ENCODE measurements at regions not wholly inside any gene's neighbourhood (a gene's known extent, or its start where the extent isn't known, plus 50 kb on each side); places are given as distances from the start of the nearest gene placed in this dataset.
A peak's percentile ranks its signal among the peaks of the same experiment; 100 is the strongest.
"Not testable (repeated sequence)": the region's sequence is repeated elsewhere in the genome, so short reads cannot be mapped to it uniquely, and the experiment has no call there.

- in situ Hi-C loops (cut with MboI; ENCODE audit: low sequenced_read_pairs in 4 of 4) (loop anchor here in 2 of 4 donors (25.0 kb wide), 1 partner anchor 224 kb away; no protein-coding TSS in a partner anchor), intact Hi-C loops (cut with DNase I; ENCODE audit: low total_unique reads) (no loop called here)
- no peaks in the 10 kb centered on the region for H3K27me3 ChIP-seq
- no peak for DNase-seq
- no peak overlapping the region for H3K4me3 ChIP-seq
- TF ChIP-seq, protein P1, sequence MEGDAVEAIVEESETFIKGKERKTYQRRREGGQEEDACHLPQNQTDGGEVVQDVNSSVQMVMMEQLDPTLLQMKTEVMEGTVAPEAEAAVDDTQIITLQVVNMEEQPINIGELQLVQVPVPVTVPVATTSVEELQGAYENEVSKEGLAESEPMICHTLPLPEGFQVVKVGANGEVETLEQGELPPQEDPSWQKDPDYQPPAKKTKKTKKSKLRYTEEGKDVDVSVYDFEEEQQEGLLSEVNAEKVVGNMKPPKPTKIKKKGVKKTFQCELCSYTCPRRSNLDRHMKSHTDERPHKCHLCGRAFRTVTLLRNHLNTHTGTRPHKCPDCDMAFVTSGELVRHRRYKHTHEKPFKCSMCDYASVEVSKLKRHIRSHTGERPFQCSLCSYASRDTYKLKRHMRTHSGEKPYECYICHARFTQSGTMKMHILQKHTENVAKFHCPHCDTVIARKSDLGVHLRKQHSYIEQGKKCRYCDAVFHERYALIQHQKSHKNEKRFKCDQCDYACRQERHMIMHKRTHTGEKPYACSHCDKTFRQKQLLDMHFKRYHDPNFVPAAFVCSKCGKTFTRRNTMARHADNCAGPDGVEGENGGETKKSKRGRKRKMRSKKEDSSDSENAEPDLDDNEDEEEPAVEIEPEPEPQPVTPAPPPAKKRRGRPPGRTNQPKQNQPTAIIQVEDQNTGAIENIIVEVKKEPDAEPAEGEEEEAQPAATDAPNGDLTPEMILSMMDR (IDR thresholded peaks at IDR 0.05 in 4 of 5, conservative IDR thresholded peaks at IDR 0.05 in 1 of 5) = no peak
- no peak for TF ChIP-seq POLR2A (IDR thresholded peaks at IDR 0.05)
- ATAC-seq = no peak
- no peaks in the 10 kb centered on the region for H3K36me3 ChIP-seq
- no peaks in the 10 kb centered on the region for H3K4me1 ChIP-seq
- no peaks in the 10 kb centered on the region for H3K9me3 ChIP-seq
- no peak overlapping the region for H3K27ac ChIP-seq
These were observed 55.6 kb downstream of the OR4C45 start for GRCh38 chr11:50088231-50088630.

- Histone ChIP-seq H3K4me3 (no peak overlapping the region), H3K27me3 (no peaks in the 10 kb centered on the region), H3K9me3 (no peaks in the 10 kb centered on the region), H3K36me3 (no peaks in the 10 kb centered on the region), H3K4me1 (no peaks in the 10 kb centered on the region), H3K27ac (no peak overlapping the region)
- in situ Hi-C loops (cut with MboI; ENCODE audit: low sequenced_read_pairs in 4 of 4) = loop anchor here in 2 of 4 donors (25.0 kb wide), 1 partner anchor 214 kb away; no protein-coding TSS in a partner anchor
- ATAC-seq (no peak), DNase-seq (no peak)
- intact Hi-C loops (cut with DNase I; ENCODE audit: low total_unique reads) = no loop called here
- no peak for TF ChIP-seq POLR2A (IDR thresholded peaks at IDR 0.05)
- TF ChIP-seq, protein P1 (IDR thresholded peaks at IDR 0.05 in 4 of 5, conservative IDR thresholded peaks at IDR 0.05 in 1 of 5) = no peak
These were observed 65.6 kb downstream of the OR4C45 start for GRCh38 chr11:50098186-50098725.

- ATAC-seq = no peak
- DNase-seq = no peak
- no peaks in the 10 kb centered on the region for H3K9me3 ChIP-seq
- H3K27ac ChIP-seq = no peak overlapping the region
- H3K36me3 ChIP-seq = no peaks in the 10 kb centered on the region
- in situ Hi-C loops (cut with MboI; ENCODE audit: low sequenced_read_pairs in 4 of 4) = no loop called here
- no peaks in the 10 kb centered on the region for H3K4me1 ChIP-seq
- intact Hi-C loops (cut with DNase I; ENCODE audit: low total_unique reads) = no loop called here
- no peak for TF ChIP-seq POLR2A (IDR thresholded peaks at IDR 0.05)
- TF ChIP-seq, protein P1 (IDR thresholded peaks at IDR 0.05 in 4 of 5, conservative IDR thresholded peaks at IDR 0.05 in 1 of 5) = no peak
- H3K4me3 ChIP-seq = no peak overlapping the region
- H3K27me3 ChIP-seq = no peaks in the 10 kb centered on the region
These were observed 70.2 kb downstream of the OR4C45 start for GRCh38 chr11:50102916-50103315.

DNA sequence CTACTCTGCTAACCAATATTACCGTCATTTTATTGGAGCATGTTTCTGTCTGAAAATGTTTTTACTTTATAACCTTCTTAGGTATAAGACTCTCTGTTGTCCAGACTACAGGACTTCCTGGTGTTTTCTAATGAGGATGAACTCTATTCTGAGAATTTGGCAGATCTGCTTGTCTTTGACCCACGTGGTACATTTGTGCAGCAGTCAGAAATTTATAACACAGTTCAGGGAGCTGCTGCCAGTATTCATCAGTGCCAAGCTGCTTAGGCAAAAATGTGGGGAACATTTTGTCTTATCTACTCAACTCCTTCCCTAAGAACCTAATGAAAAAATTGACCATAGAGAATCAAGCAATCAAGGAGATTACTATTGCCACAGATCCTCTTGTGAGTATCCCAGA, 108.0 kb downstream of the OR4C45 start:
- intact Hi-C loops (cut with DNase I; ENCODE audit: low total_unique reads); H3K4me3 ChIP-seq; H3K27ac ChIP-seq; H3K4me1 ChIP-seq; H3K9me3 ChIP-seq; H3K27me3 ChIP-seq; DNase-seq; H3K36me3 ChIP-seq: not testable (repeated sequence)
- ATAC-seq = peak in 1 of 2 donors; percentile 42
- in situ Hi-C loops (cut with MboI; ENCODE audit: low sequenced_read_pairs in 4 of 4) = loop anchor here in 1 of 4 donors (25.0 kb wide), 1 partner anchor 97 kb away; no protein-coding TSS in a partner anchor

- H3K27me3 ChIP-seq; DNase-seq; intact Hi-C loops (cut with DNase I; ENCODE audit: low total_unique reads); H3K4me3 ChIP-seq; H3K36me3 ChIP-seq; ATAC-seq; H3K4me1 ChIP-seq; H3K9me3 ChIP-seq; H3K27ac ChIP-seq: not testable (repeated sequence)
- in situ Hi-C loops (cut with MboI; ENCODE audit: low sequenced_read_pairs in 4 of 4) = loop anchor here in 1 of 4 donors (25.0 kb wide), 1 partner anchor 91 kb away; no protein-coding TSS in a partner anchor
These were observed 113.6 kb downstream of the OR4C45 start for GRCh38 chr11:50146308-50146707.

GRCh38 chr11:50147946-50148345, 115.3 kb downstream of the OR4C45 start:
- DNase-seq; H3K27ac ChIP-seq; H3K27me3 ChIP-seq; ATAC-seq; H3K9me3 ChIP-seq; H3K4me3 ChIP-seq; H3K36me3 ChIP-seq; intact Hi-C loops (cut with DNase I; ENCODE audit: low total_unique reads); H3K4me1 ChIP-seq: not testable (repeated sequence)
- in situ Hi-C loops (cut with MboI; ENCODE audit: low sequenced_read_pairs in 4 of 4) = loop anchor here in 1 of 4 donors (25.0 kb wide), 1 partner anchor 89 kb away; no protein-coding TSS in a partner anchor

Data from gastrocnemius medialis (tissue), 4 donors.